ENCODE measurements at regions not wholly inside any gene's neighbourhood (a gene's known extent, or its start where the extent isn't known, plus 50 kb on each side); places are given as distances from the start of the nearest gene placed in this dataset.

- no peak for DNase-seq
These were observed 72.2 kb upstream of the C1orf87 start for GRCh38 chr1:60145771-60146170.

GRCh38 chr1:60141743-60142142 lies 68.2 kb upstream of the C1orf87 start:
- DNase-seq: no peak

GRCh38 chr1:60141276-60141675 lies 67.7 kb upstream of the C1orf87 start:
- DNase-seq: no peak

GRCh38 chr1:60137406-60137805 lies 63.8 kb upstream of the C1orf87 start:
- DNase-seq: no peak

GRCh38 chr1:60136395-60136794 lies 62.8 kb upstream of the C1orf87 start:
- no peak for DNase-seq

- DNase-seq: no peak
These were observed 61.1 kb upstream of the C1orf87 start for GRCh38 chr1:60134716-60135115.

GRCh38 chr1:60133848-60134247 lies 60.3 kb upstream of the C1orf87 start:
- DNase-seq: no peak

GRCh38 chr1:60133000-60133673 lies 59.6 kb upstream of the C1orf87 start:
- no peak for DNase-seq

GRCh38 chr1:60132108-60132507 lies 58.5 kb upstream of the C1orf87 start:
- DNase-seq: no peak

GRCh38 chr1:60130703-60131102 lies 57.1 kb upstream of the C1orf87 start:
- DNase-seq: no peak

- DNase-seq: no peak
These were observed 56.3 kb upstream of the C1orf87 start for GRCh38 chr1:60129911-60130310.

- DNase-seq: no peak
These were observed 53.2 kb upstream of the C1orf87 start for GRCh38 chr1:60126723-60127122.
